ENCODE measurements at regions not wholly inside any gene's neighbourhood (a gene's known extent, or its start where the extent isn't known, plus 50 kb on each side); places are given as distances from the start of the nearest gene placed in this dataset.

GRCh38 chr12:30144777-30145683, 361.3 kb upstream of the TMTC1 start:
- no peak for DNase-seq

GRCh38 chr12:30142301-30142700, 358.6 kb upstream of the TMTC1 start:
- DNase-seq = no peak

DNA sequence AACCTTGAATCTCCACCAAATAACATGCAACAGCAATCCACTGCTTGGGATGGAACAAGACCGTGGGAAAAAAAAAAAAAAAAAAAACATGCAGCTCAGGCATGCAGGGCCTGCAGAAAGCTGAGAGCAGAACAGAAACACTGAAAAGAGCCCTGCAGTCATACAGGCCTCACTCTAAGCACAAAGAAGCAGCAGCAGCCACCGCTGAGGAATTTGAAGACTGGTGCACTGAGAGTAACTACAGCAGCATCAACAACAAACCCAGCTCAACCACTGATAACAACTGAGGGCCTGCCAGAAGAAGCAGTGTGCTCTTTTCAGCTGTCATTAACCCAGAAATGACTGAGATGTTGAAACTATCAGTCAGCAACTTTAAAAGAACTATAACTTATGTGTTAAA, 354.7 kb upstream of the TMTC1 start:
- no peak for DNase-seq

DNA sequence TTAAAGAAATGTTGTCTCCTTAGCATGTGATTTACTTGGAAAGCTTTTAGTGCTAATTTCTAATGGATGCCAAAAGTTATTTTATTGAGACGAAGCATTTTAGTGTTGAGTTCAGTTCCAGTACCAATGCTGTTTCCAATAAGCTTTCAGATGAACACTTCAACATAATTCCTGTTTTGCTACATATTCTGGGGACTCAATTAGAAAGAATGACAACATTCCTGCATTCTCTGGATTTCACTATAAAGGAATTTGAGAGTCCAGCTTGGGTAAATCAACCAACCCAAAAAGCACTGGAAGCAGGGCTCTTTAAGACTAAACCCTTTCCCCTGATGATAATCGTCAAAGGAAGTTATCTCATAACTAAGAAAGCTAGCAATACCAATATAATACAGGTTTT, 353.0 kb upstream of the TMTC1 start:
- DNase-seq = no peak

DNA sequence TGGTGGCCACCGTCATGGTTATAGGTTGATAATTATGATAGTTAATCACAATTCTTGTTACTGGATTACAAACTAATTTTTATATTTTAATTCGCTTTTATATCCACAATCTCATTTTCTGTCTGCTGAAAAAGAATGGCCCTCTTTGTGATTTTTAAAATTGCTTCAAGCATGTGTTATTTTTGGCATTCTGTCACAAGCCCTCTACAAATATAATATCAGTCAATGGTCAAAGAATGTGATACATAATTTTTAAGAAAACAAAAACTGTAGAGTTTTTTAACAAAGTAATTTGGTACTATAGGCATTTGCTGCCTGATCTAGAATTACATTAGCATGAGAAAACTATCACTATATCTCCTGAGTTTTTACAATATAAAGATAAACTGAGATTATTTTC, 352.0 kb upstream of the TMTC1 start:
- no peak for DNase-seq

GRCh38 chr12:30134229-30134628, 350.5 kb upstream of the TMTC1 start:
- DNase-seq = no peak

- no peak for DNase-seq
Observed at GRCh38 chr12:30126944-30127343, 343.2 kb upstream of the TMTC1 start.

GRCh38 chr12:30120522-30120921, 336.8 kb upstream of the TMTC1 start:
- no peak for DNase-seq

- DNase-seq = no peak
Observed at GRCh38 chr12:30117483-30117882, 333.7 kb upstream of the TMTC1 start.

DNA sequence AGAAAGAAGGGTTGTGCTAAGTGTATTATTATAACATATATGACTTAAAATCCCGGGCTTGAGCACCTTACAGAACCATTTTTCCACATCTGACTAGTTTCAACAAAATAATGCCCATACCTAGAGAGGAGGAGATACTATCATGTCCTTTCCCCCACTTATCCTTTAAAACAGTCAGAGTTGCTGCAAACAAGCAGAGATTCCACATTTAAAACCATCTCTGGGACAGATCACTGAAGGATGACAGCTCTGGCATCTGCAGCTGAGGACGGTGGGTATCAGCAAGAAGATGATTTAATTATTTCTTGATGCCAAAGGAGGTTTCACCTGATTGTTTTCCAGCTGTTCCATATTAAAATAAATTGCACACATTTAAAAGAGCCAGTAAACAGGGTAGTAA, 328.0 kb upstream of the TMTC1 start:
- no peak for DNase-seq

DNA sequence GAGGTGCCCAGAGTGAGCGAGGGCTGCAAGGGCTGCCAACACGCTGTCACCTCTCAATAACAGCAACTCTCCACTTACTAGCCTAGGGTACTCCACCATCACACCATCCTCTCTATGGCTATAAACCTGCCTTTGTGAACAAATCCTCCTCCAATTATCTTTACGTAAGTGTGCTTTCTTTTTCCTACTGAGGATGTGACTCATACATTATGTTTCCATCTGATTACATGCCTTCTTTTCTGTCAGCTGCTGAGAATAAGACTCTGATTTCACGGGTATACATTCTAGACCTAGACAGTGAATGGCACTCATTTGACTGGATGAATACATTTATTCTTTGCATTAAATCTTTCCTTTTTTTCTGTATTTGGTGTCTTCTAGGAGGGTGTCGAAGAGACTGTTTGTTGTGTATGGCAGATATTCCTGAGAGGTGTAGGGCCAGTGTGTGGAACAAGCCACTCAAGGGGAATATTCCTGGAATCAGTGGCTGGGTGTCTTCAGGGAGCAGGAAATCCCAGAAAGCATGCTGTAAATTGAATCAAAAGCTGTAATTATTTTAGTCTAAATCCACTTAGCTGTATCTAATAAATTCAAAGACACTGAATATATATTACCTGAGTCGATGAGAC, 327.3 kb upstream of the TMTC1 start:
- no peak for DNase-seq

- DNase-seq = no peak
Observed at GRCh38 chr12:30110498-30110897, 326.8 kb upstream of the TMTC1 start.

GRCh38 chr12:30108666-30109065, 324.9 kb upstream of the TMTC1 start:
- DNase-seq = no peak

DNA sequence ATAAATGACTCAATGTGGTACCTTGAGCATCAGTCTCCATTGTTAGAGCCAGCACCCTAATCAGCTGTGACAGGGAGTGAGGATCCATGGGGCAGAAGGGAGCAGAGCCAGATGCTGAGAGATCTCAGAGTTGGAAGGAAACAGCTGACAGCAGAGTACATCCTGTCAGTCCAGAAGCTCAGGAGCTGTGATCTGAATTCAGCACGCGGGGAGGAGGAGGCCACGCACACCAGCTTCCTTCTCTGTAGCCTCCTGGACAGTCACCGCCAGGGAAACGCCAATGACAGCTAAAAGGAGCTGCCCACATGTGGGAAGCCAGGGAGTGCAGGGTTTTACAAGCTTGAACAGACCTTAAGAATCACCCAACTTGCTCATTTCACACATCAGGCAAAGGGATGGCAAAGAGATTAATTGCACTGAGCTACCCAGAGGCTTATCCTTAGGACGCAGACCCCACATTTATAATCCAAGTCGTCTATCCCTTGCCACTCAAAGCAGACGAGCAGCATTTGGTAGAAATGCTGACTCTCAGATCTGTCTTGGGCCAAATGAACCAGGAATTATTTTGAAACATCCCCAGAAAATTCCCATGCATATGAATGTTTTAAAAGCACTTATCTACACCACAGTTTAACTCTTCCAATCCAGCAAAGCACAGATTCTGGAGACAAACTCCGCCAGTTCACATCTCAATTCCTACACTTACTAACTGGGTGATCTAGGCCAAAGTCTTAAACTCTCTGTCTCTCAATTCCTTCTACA, 322.6 kb upstream of the TMTC1 start:
- DNase-seq = no peak

DNA sequence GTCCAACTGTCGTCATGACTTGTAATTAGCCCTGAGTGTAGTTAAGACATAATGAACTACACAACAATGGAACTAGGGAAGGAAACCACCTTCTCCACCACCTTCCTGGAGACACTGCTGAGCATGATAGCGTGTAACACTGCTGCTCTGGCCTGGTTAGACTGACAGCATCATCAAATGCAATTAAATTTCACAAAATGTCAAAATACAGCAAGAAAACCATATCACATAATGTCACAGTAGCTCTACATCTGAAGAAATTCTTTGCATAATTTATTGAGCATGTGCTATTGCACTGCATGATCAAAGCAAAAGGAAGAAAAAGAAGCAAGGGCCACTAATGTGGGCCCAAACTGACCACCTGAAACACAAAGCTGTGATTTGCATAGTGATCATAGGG, 321.8 kb upstream of the TMTC1 start:
- no peak for DNase-seq

DNA sequence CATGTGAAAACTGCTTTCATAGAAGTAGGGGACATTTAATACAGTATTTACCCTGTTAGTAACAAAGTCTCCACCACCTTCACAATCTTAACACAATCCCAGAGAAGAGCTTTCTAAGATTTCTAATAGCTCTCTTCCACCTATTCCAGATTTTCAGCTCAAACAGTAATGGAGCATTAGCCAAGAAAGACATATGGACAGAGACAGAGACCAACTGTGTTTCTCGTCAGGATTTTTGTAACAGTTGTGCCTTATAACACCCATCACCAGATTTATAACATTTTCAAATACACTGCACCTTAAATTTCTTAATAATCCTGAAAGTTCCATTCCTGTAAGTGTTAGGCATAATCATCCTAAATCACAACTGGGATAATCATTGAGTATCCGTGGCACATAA, 321.2 kb upstream of the TMTC1 start:
- no peak for DNase-seq

DNA sequence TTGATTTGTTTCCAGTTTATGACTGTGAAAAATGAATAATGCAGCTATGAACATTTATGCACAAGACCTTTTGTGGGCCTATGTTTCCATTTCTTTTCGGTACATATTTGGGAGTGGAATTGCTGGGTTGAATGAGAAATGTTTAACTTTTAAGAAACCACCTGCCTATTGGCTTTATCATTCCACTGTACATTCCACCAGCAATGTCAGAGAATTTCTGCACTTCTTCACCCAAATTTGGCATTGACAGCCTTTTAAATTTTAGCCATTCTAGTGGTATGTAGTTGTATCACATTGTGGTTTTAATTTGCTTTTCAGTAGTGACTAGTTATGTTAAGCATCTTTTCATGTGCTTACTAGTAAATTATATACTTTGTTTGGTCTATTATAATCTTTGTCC, 317.0 kb upstream of the TMTC1 start:
- DNase-seq = no peak

DNA sequence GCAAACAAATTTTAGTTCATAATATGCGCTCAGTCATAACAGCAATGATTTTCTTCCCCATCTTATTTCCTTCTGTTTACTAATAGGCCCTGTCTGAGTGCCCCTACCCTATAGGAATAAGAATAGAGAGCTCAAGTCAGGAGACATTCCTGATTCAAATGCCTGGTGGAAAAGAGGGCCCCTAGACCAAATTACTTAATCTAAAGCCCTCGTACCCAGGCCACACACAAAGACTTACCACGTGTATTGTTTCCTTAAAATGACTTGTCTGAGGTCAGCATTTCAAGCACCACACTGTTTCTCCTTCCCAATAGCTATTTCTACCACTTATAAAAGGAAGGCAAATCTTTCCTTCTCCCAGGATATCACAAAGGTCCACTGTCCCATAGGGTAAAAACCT, 314.9 kb upstream of the TMTC1 start:
- no peak for DNase-seq

- DNase-seq = no peak
Observed at GRCh38 chr12:30095511-30095910, 311.8 kb upstream of the TMTC1 start.

DNA sequence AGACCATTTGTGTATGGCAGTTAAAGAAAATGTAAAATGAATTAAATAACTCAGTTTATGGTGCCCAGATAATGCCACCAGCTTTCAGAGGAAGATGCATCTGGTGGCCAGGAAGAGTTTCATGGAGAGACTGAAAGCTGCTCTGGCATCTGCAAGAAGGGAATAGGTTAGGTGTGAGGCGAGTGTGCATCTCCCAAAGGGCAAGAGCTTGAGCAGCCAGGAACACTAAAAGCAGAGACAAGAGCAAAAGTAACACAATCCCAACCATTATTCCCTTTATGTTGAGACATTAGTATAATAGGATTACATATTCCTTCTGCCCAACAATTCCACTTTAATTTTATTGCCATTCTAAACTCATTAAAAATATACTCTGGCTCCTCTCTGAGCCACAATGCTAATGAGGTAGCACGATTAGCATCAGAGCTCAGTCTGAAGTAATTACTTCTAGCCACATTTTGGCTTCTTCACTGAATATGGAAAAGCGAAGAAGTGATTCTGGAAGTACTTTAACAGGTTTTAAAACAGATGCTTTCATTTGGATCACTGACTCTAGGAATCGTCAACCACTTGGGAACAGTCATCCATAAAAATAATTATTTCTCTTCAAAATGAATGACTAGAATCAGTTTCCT, 309.4 kb upstream of the TMTC1 start:
- no peak for DNase-seq

DNA sequence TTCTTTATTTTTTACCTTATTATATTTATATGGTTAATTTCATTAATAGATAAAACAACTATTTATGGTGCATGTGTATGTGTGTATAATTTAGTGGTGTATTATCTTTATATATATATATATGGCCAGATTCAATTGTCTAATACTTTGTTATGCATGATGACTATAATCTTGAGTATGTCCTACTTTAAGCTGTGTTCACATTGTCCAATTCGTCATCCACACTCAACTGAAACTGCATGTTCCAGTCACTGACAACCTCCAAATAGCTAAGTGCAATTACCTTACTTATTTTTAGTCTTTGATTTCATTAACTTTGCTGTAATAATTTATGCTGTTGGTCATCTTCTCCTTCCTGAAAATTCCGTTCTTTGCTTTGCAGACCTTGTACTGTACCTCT, 306.5 kb upstream of the TMTC1 start:
- no peak for DNase-seq

DNA sequence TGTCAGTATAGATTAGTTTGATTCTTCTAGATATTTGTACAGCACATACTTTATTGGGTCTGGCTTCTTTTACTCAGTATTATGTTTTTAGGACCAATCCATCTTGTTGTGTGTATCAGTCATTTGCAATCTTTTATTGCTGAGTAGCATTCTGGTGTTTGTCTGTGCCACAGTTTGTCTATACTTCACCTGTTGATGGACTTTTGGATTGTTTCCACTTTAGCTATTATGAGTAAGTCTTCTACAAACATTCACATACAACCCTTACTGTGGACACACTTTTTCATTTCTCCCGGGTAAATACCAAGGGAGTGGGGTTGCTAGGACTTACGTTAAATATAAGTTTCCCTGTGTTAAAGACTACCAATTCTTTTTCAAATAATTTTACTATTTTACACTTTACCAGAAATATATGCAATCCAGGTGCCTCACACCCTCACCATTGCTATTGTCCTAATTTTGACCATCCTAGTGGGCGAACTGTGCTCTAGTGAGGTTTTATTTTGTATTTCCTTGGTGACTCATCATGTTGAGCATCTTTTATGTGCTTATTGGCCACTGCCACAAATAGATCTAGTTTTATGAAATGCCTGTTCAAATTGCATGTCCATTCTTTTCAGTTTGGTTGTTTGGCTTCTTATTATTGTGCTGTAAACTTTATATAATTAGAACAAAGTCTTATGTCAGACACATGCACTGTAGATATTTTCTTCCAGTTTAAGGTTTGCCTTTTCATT, 304.7 kb upstream of the TMTC1 start:
- no peak for DNase-seq

DNA sequence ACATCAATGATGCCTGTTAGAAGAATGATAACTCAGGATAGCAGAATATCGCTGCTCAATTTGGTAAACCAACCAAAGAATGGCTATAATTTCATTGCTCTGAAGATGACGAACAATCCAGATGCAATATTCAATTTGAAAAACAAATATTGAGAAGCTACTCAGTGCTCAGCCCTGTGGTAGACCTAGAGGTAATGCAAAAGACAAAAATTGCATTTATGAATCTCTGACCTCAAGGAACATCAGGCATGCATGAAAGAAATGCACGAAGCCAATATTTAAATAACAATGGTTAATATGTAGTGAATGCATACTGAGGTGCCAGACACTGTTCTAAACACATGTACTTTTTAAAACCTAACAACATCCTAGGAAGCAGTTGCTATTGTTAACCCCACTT, 298.6 kb upstream of the TMTC1 start:
- no peak for DNase-seq

All from activated CD4-positive, alpha-beta T cell treated with anti-CD3 and anti-CD28 coated beads, Interleukin-2, amount 50 U/mL, for 16 hours (primary cell).